Upper lobe of left lung (tissue), 6 donors: ENCODE measurements at regions not wholly inside any gene's neighbourhood (a gene's known extent, or its start where the extent isn't known, plus 50 kb on each side); places are given as distances from the start of the nearest gene placed in this dataset.

ENCODE experiments used
- ATAC-seq, 2 donors: fragments of 200-7000 bp; cut with Tn5 transposase; one replicate each; pipeline ENCODE4 v1.9.1; 2022; ENCODE audit warnings: mild to moderate bottlenecking in 2 of 2, moderate library complexity in 2 of 2; ENCODE audit not compliant: low FRiP score in 2 of 2
- DNase-seq, 2 donors: peaks; one replicate each; pipeline ENCODE4 v3.0.0-alpha.2; 2019 to 2020
- H3K27ac ChIP-seq, 4 donors: fragments of 200-600 bp; sonication (generic); one replicate each; pipeline ENCODE4 v1.5.1; 2016 to 2019
- H3K27me3 ChIP-seq, 4 donors: fragments of 200-600 bp; sonication (generic); one replicate each; pipeline ENCODE4 v1.5.1; 2017 to 2019
- H3K36me3 ChIP-seq, 4 donors: fragments of 200-600 bp; sonication (generic); one replicate each; pipeline ENCODE4 v1.5.1; 2016 to 2019
- H3K4me1 ChIP-seq, 4 donors: fragments of 200-600 bp; sonication (generic); one replicate each; pipeline ENCODE4 v1.5.1; 2018 to 2019
- H3K4me3 ChIP-seq, 4 donors: fragments of 200-600 bp; sonication (generic); one replicate each; pipeline ENCODE4 v1.5.1; 2017 to 2019; ENCODE audit warnings: mild to moderate bottlenecking in 2 of 4, moderate library complexity in 1 of 4
- H3K9me3 ChIP-seq, 4 donors: fragments of 200-600 bp; sonication (generic); one replicate each; pipeline ENCODE4 v1.5.1; 2018 to 2019
- EP300 ChIP-seq, 4 donors: sonication (generic); formaldehyde crosslinking; IDR thresholded peaks; one replicate each; pipeline ENCODE4 v1.5.1; 2017; ENCODE audit warnings: antibody characterized with exemption in 4 of 4, control low read depth in 2 of 4
- POLR2A ChIP-seq, 4 donors: fragments of 450-650 bp; IDR thresholded peaks; one replicate each; pipeline ENCODE4 v1.5.1; 2016 to 2017; ENCODE audit warnings: antibody characterized with exemption in 4 of 4, mild to moderate bottlenecking in 2 of 4
- POLR2AphosphoS5 ChIP-seq, 2 donors: sonication (generic); formaldehyde crosslinking; IDR thresholded peaks; one replicate each; pipeline ENCODE4 v1.5.1; 2017; ENCODE audit warnings: antibody characterized with exemption in 2 of 2
- WGBS, 2 donors: methylation state at CpG; one replicate each; pipeline ENCODE4 v1.1.5; 2017 to 2018; 5-methylcytosine and 5-hydroxymethylcytosine counted together
- TF ChIP-seq, protein P1 (sequence below), 6 experiments: fragments of 450-650 bp in 4 of 6; fragments of 200-600 bp in 2 of 6; sonication (generic) in 2 of 6; IDR thresholded peaks; one replicate each; pipeline ENCODE4 v1.5.1; 2016 to 2019; ENCODE audit warnings: antibody characterized with exemption in 6 of 6
- donor health status: DM: no; HTN: no; CAD: no; lungs with moderate emphysema.
- donor health status: DM: no; HTN: yes; CAD: no; lungs with severe emphysema.

DNA sequence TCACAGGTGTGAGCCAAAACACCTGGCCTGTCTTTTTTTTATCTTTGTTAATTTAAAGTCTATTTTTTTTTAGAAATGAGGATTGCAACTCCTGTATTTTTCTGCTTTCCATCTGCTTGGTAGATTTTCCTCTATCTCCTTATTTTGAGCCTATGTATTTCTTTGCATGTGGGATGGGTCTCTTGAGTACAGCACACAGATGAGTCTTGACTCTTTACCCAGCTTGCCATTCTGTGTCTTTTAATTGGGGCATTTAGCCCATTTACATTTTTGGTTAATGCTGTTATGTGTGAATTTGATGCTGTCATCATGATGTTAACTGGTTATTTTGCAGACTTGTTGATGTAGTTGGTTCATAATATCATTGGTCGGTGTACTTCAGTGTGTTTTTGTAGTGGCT lies 317.4 kb downstream of the IPO8 start:
- Histone ChIP-seq H3K4me3 (no peak overlapping the region), H3K4me1 (no peaks in the 10 kb centered on the region), H3K36me3 (no peaks in the 10 kb centered on the region), H3K27ac (no peak overlapping the region), H3K27me3 (no peaks in the 10 kb centered on the region), H3K9me3 (no peaks in the 10 kb centered on the region)
- WGBS, 2 donors, result 86 to 95% methylated on average over 1 of the region's 1 CpG
- ATAC-seq (no peak), DNase-seq (no peak)
- TF ChIP-seq POLR2AphosphoS5 (IDR thresholded peaks at IDR 0.05) (no peak), POLR2A (IDR thresholded peaks at IDR 0.05) (no peak), EP300 (IDR thresholded peaks at IDR 0.05) (no peak)
- TF ChIP-seq, protein P1, sequence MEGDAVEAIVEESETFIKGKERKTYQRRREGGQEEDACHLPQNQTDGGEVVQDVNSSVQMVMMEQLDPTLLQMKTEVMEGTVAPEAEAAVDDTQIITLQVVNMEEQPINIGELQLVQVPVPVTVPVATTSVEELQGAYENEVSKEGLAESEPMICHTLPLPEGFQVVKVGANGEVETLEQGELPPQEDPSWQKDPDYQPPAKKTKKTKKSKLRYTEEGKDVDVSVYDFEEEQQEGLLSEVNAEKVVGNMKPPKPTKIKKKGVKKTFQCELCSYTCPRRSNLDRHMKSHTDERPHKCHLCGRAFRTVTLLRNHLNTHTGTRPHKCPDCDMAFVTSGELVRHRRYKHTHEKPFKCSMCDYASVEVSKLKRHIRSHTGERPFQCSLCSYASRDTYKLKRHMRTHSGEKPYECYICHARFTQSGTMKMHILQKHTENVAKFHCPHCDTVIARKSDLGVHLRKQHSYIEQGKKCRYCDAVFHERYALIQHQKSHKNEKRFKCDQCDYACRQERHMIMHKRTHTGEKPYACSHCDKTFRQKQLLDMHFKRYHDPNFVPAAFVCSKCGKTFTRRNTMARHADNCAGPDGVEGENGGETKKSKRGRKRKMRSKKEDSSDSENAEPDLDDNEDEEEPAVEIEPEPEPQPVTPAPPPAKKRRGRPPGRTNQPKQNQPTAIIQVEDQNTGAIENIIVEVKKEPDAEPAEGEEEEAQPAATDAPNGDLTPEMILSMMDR (IDR thresholded peaks at IDR 0.05), result no peak

DNA sequence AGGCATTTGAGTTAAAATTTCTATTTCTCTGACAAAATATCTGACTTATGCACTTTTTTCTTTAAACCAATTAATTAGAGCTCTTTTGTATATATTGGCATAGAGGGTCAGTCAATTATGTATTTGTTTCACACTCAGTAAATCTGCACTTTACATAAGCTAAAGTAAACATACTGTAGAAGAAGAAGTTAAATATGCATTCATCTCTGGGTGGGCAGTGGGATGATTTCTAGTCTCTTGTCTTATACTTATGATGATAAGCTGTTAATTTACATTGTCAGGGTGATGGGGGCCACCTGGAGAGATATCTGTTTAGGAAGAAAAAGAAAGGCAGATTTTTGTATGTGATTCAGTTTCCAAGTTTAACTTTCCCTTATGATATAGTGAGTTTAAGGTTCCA lies 330.8 kb downstream of the IPO8 start:
- TF ChIP-seq, protein P1 (IDR thresholded peaks at IDR 0.05), result no peak
- TF ChIP-seq EP300 (IDR thresholded peaks at IDR 0.05) (no peak), POLR2A (IDR thresholded peaks at IDR 0.05) (no peak), POLR2AphosphoS5 (IDR thresholded peaks at IDR 0.05) (no peak)
- H3K27ac ChIP-seq, result no peak overlapping the region
- no peak overlapping the region for H3K4me3 ChIP-seq
- no peaks in the 10 kb centered on the region for H3K4me1 ChIP-seq
- no peaks in the 10 kb centered on the region for H3K27me3 ChIP-seq
- no peaks in the 10 kb centered on the region for H3K9me3 ChIP-seq
- ATAC-seq, result no peak
- no peak for DNase-seq
- H3K36me3 ChIP-seq, result no peaks in the 10 kb centered on the region

DNA sequence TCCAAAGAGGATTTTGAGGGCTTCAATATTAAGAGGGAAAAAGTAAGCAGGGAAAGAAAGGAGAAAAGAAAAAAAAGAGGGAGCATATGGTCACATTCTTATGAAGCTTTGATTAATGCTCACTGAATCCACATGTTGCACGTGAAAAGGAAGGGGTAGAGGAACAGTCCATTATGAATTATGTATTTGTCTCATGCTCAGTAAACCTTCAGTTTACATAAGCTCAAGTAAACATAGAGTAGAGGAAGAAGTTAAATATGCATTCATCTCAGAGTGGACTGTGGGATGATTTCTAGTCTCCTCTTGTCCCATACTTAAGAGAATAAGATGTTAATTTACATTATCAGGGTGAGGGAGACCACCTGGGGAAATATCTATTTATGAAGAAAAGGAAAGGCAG lies 334.5 kb downstream of the IPO8 start:
- WGBS, 2 donors, result 14 to 46% methylated on average over 1 of the region's 1 CpG
- Histone ChIP-seq H3K27ac (no peak overlapping the region), H3K9me3 (no peaks in the 10 kb centered on the region), H3K4me1 (peaks cover 0 to 4% (median 0%) of the 10 kb centered on the region in 4 donors), H3K4me3 (no peak overlapping the region), H3K36me3 (no peaks in the 10 kb centered on the region), H3K27me3 (no peaks in the 10 kb centered on the region)
- TF ChIP-seq POLR2A (IDR thresholded peaks at IDR 0.05), result no peak
- DNase-seq (no peak), ATAC-seq (no peak)

- DNase-seq (no peak), ATAC-seq (no peak)
- WGBS, 2 donors, result 66 to 79% methylated on average over 3 of the region's 3 CpGs
- H3K4me3 ChIP-seq, result no peak overlapping the region
- peaks cover 0 to 4% (median 0%) of the 10 kb centered on the region in 4 donors for H3K4me1 ChIP-seq
- no peaks in the 10 kb centered on the region for H3K9me3 ChIP-seq
- H3K27me3 ChIP-seq, result no peaks in the 10 kb centered on the region
- TF ChIP-seq POLR2AphosphoS5 (IDR thresholded peaks at IDR 0.05) (no peak), EP300 (IDR thresholded peaks at IDR 0.05) (no peak), POLR2A (IDR thresholded peaks at IDR 0.05) (no peak)
- TF ChIP-seq, protein P1 (IDR thresholded peaks at IDR 0.05), result no peak
- H3K36me3 ChIP-seq, result no peaks in the 10 kb centered on the region
- no peak overlapping the region for H3K27ac ChIP-seq
Measured at GRCh38 chr12:30358671-30359070, 337.0 kb downstream of the IPO8 start.

DNA sequence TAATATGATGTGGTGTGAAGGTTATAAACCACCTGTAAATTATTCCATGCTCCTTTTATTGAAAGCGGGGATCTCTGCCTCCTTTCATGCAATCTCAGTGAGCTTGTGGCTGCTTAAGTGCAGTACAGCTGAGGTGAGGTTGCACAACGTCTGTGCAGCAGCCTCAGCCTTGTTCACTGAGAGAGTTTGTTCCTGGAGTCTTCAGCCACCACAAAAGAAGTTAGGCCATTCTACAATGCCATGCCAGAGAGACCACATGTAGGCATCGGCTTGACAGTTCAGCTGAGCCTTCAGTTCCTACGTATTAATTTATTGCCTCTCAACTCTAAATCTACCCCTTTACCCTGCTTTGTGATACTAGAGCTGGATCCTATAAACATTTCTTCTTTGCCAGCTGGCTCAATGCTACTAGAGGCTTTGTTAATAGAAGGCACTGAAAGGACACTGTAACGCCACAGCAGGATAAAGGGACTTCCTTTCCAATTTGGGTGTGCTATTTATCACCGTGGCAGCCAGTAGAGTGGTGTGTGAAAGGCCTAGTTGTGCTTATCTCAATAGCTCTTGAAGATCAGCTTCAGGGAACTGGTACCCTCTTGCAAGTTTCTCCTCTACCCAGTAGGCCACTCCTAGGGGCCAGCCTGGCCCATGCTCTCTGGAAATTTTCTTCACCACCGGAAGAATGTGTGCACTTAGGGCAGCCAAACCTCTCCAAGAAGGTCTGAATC lies 337.7 kb downstream of the IPO8 start:
- no peaks in the 10 kb centered on the region for H3K9me3 ChIP-seq
- no peak overlapping the region for H3K27ac ChIP-seq
- H3K4me1 ChIP-seq, result peaks cover 0 to 4% (median 0%) of the 10 kb centered on the region in 4 donors
- no peak for DNase-seq
- ATAC-seq, result peak in 1 of 2 donors; percentile 28
- TF ChIP-seq POLR2A (IDR thresholded peaks at IDR 0.05) (no peak), EP300 (IDR thresholded peaks at IDR 0.05) (no peak), POLR2AphosphoS5 (IDR thresholded peaks at IDR 0.05) (no peak)
- TF ChIP-seq, protein P1 (IDR thresholded peaks at IDR 0.05), result no peak
- no peaks in the 10 kb centered on the region for H3K36me3 ChIP-seq
- no peaks in the 10 kb centered on the region for H3K27me3 ChIP-seq
- 35 to 38% methylated on average over 7 of the region's 7 CpGs for WGBS, 2 donors
- no peak overlapping the region for H3K4me3 ChIP-seq
